Fibroblast of mammary gland (primary cell): ENCODE measurements at regions not wholly inside any gene's neighbourhood (a gene's known extent, or its start where the extent isn't known, plus 50 kb on each side); places are given as distances from the start of the nearest gene placed in this dataset.
A peak's percentile ranks its signal among the peaks of the same experiment; 100 is the strongest.
"Not testable (repeated sequence)": the region's sequence is repeated elsewhere in the genome, so short reads cannot be mapped to it uniquely, and the experiment has no call there.

Experiments
- DNase-seq: peaks from one replicate; pipeline ENCODE4 v3.0.0-alpha.2; 2010; ENCODE audit warnings: low read depth
- H3K4me3 ChIP-seq: 2 replicates; pipeline ENCODE4 v1.5.1; 2011; ENCODE audit warnings: low read depth, mild to moderate bottlenecking, low read length, moderate library complexity; ENCODE audit not compliant: control insufficient read depth
- CTCF ChIP-seq: conservative IDR thresholded peaks from 2 replicates; pipeline ENCODE4 v1.5.1; 2011; ENCODE audit warnings: low read depth, low read length, inconsistent platforms; ENCODE audit not compliant: control insufficient read depth, insufficient read depth

DNA sequence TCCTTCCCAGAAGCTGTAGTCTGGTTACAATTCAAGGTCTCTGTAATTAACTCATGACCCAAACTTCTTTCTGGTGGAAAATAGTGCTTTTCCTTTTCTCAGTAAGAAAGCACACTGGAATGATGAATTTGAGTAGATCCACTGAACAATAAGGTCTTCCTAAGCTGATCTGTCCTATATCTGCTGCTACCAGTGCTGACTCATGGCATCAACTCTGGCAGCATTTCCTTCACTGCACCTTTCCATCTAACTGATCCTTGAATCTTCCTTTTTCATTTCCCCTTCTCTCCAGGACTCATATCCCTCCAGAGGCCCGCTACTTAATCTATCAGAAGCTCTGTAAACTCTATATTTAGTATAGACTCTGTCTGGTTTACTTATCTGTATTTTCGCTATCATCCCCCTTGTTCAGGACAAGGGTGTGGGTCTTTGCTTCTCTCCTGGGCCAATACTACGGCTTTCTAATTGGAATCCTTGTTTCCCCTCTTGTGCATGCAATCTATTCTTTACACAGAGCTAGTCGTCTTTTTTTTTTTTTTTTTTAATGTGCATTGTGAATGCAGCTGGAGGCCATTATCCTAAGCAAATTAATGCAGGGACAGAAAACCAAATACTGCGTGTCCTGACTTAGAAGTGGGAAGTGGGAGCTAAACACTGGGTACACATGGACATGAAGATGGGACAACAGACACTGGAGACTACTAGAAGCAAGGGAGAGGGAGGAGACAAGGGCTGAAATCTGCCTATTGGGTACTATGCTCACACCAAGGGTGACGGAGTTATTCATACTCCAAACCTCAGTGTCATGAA, 192.2 kb upstream of the RPS23 start:
- no peak overlapping the region for H3K4me3 ChIP-seq
- TF ChIP-seq CTCF = no peak
- DNase-seq = no peak

GRCh38 chr5:82466986-82467561, 188.9 kb upstream of the RPS23 start:
- peak overlapping the region; percentile 20 for H3K4me3 ChIP-seq
- TF ChIP-seq CTCF = peak; percentile 57
- DNase-seq = peak; percentile 78

DNA sequence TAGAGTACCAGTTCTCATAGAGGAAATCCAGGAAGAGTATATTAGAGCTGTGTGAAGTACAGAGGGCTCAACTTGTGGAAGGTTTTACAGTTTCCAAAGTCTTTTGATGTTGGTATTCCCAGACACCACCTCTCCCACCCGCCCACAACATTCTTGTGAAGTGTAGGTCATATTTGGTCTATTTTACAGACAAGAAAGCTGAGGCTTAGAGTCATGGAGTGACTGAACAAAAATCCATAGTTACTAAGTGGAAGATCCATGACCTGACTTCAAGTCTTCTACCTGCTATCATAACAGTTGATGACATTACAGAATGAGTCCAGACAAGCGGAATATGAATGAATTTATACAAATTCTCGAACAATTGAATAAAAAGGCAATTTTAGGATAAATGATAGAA, 187.1 kb upstream of the RPS23 start:
- H3K4me3 ChIP-seq = no peak overlapping the region
- TF ChIP-seq CTCF = no peak
- DNase-seq = no peak

GRCh38 chr5:82459626-82460025, 181.5 kb upstream of the RPS23 start:
- no peak for DNase-seq
- TF ChIP-seq CTCF = no peak
- no peak overlapping the region for H3K4me3 ChIP-seq

DNA sequence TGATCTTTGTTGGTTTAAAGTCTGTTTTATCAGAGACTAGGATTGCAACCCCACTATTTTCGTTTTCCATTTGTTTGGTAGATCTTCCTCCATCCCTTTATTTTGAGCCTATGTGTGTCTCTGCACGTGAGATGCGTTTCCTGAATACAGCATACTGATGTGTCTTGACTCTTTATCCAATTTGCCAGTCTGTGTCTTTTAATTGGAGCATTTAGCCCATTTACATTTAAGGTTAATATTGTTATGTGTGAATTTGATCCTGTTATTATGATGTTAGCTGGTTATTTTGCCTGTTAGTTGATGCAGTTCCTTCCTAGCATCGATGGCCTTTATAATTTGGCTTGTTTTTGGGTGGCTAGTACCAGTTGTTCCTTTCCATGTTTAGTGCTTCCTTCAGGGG, 177.2 kb upstream of the RPS23 start:
- not testable (repeated sequence) for DNase-seq, H3K4me3 ChIP-seq

GRCh38 chr5:82448374-82448773, 170.2 kb upstream of the RPS23 start:
- TF ChIP-seq CTCF = no peak
- no peak for DNase-seq
- no peak overlapping the region for H3K4me3 ChIP-seq

GRCh38 chr5:82447913-82448312, 169.8 kb upstream of the RPS23 start:
- H3K4me3 ChIP-seq = no peak overlapping the region
- DNase-seq = peak; percentile 74
- no peak for TF ChIP-seq CTCF
